GM19452 (cell line): ENCODE measurements at regions not wholly inside any gene's neighbourhood (a gene's known extent, or its start where the extent isn't known, plus 50 kb on each side); places are given as distances from the start of the nearest gene placed in this dataset.
"Not testable (repeated sequence)": the region's sequence is repeated elsewhere in the genome, so short reads cannot be mapped to it uniquely, and the experiment has no call there.

Experiments
- ATAC-seq: cut with Tn5 transposase; IDR thresholded peaks from one replicate; pipeline ENCODE4 v1.9.1; 2021; ENCODE audit not compliant: unreplicated experiment

GRCh38 chr1:30464187-30464617 is 259.2 kb downstream of the MATN1 start:
- ATAC-seq = no peak

DNA sequence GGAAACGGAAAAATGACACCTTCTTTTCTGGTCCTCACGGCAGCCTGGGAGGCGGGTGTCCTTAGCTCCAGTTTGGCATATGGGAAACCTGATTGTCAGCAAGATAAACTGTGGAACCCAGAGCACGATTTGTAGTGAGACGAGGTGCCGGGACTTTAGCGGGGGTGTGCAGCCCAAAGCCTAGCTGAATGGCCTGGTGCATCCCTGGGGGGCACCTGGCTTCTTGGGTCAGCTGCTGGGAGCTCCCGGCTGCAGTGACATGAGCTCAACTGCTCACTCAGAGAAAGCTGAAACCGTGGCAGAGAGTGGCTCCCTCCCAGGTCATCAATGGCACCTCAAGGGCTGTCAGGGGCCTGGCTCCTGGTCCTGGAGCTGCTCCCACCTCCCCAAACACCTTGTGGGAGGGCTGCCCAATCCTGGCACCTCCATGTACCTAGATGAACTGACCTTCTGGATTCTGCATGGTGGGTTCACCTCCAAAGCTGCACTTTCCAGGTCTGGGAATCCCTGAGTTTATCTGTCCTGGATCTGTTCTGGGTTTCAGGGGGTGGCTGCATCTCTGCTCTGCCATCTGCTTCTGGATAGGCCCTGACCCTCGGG is 260.5 kb downstream of the MATN1 start:
- no peak for ATAC-seq

DNA sequence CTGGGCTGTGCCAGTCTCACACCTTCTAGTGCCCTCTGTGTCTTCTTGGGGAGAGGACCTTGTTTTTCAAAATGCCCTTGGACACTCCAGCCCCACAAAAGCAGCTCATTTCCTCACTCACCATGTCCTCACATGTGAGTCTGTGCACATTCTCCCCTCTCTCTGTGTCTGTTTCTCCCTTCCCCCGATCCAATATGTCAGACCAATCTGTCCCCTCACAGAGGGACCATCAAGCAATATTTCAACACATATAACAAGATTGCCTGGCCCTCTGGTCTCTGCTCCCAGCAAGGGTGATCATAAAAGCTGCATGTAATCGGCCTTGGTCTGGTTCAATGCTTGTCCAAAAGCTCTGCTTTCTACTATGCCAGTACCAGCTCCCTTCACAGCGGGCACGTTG is 261.2 kb downstream of the MATN1 start:
- no peak for ATAC-seq

DNA sequence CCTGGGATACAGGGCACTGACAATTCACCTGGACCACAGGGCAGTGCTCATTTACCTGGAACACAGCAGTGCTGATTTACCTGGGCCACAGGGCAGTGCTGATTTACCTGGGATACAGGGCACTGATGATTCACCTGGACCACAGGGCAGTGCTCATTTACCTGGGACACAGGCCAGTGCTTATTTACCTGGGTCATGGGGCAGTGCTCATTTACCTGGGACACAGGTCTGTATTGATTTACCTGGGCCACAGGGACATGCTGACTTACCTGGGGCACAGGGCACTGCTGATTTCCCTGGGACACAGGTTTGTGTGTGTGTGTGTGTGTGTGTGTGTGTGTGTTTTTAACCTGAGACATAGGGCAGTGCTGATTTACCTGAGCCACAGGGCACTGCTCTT is 261.7 kb downstream of the MATN1 start:
- ATAC-seq = no peak

- no peak for ATAC-seq
Observed at GRCh38 chr1:30460661-30461060, 262.7 kb downstream of the MATN1 start.

- ATAC-seq = not testable (repeated sequence)
Observed at GRCh38 chr1:30458730-30459485, 264.5 kb downstream of the MATN1 start.

DNA sequence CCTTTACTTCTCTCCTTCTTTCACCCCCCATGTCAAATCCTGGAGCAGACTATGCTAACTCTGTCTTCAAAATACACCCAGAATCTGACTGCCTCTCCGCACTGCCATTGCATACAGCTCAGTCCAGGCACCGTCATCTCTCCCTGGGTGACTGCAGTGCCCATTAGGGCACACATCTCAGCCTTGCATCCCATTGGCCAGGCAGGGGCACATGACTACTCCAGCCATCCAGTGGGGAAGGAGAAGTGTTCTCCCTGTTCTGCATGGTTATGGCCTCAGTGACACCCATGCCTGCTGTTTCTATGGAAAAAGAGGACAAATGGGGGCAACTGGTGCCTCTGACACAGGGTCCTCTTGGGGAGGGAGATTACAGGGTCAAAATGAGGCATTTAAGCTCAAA is 270.5 kb downstream of the MATN1 start:
- ATAC-seq = no peak

- ATAC-seq = no peak
Observed at GRCh38 chr1:30452170-30452569, 271.2 kb downstream of the MATN1 start.

GRCh38 chr1:30451532-30452125 is 271.8 kb downstream of the MATN1 start:
- no peak for ATAC-seq

DNA sequence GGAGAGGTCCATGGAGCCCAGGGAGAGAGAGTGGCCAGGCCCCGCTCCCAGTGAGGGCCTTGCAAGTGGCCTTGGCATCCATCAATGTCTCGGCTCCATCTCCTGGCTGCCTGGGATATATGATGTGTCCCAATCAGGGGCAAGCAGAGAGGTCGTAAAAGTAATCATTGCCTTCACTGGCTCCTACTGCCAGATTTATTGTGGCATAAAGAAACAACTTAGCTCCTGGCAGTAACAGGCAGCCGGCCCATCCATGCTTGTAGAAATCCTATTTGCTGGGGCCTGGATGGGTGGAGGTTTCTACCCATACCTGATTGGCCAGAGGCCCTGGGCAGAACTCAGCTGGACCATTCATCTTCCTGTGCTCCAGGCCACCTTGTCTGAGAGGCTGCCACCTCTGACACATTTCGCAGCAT is 272.6 kb downstream of the MATN1 start:
- ATAC-seq = no peak

GRCh38 chr1:30450148-30450817 is 273.1 kb downstream of the MATN1 start:
- no peak for ATAC-seq

- ATAC-seq = no peak
Observed at GRCh38 chr1:30449428-30450147, 273.8 kb downstream of the MATN1 start.

GRCh38 chr1:30449003-30449402 is 274.4 kb downstream of the MATN1 start:
- no peak for ATAC-seq

GRCh38 chr1:30447701-30448100 is 275.7 kb downstream of the MATN1 start:
- no peak for ATAC-seq

DNA sequence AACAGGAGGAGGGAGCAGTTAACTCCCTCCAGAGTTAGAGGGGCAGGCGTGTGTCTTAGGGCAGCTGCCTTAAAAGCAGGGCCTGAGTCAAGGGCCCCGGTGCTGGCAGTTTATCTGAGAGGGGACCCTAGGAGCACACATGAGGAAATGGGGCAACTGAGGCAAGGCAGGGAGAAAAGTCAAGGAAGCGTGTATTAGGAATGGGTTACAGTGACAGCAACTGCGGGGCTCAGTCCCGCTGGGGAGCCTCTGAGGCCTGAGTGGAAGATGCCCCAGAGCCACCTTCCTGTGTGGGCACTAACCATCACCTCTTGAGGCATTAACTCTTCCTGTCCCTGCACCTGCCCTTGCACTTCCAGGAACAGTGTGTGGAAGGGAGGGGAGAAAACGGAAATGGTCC is 276.3 kb downstream of the MATN1 start:
- no peak for ATAC-seq

GRCh38 chr1:30446508-30446907 is 276.9 kb downstream of the MATN1 start:
- ATAC-seq = no peak

DNA sequence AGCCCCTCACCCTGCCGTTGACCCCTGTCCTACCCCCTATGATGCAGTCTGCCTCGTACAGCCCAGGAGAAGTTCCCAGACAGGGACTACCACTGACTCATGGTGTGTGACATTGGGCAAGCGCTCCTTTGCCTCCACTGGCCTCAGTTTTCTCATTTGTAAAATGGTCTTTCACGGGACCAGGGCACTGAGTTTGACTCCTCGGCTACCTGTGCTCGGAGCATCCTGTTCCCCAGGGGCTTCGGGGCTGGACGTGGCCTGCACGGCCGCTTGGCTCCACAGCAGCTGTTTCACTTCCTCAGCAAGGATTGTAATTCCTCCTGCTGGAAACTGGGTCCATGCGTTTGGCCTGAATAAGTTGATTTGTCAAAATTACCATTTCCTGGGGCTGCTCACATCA is 277.3 kb downstream of the MATN1 start:
- ATAC-seq = no peak

GRCh38 chr1:30445449-30445848 is 277.9 kb downstream of the MATN1 start:
- ATAC-seq = no peak

DNA sequence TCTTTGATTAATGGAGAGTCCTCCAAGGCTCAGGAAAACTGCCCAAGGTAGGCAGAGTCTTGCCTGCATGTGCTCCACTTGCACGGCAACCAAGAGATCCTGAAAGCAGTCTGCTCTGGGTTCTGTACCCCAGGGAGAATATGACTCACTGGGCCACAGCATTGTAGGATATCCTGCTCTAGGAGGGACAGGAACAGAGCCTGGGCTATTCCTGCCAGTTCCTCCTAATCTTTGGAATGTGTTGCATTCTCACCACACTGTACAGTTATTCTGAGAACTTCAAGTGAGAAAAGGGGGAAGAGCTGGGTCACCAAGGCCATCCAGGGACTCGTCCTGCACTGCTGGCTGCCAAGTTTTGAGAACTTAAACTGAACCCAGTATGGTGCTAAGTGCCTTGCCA is 278.5 kb downstream of the MATN1 start:
- ATAC-seq = no peak

GRCh38 chr1:30444401-30444800 is 279.0 kb downstream of the MATN1 start:
- no peak for ATAC-seq

GRCh38 chr1:30438274-30438673 is 285.1 kb downstream of the MATN1 start:
- not testable (repeated sequence) for ATAC-seq
